HepG2 (cell line): ENCODE measurements at regions not wholly inside any gene's neighbourhood (a gene's known extent, or its start where the extent isn't known, plus 50 kb on each side); places are given as distances from the start of the nearest gene placed in this dataset.

Experiments
- BRCA1 ChIP-seq: sonication (generic); formaldehyde crosslinking; IDR thresholded peaks from 2 replicates; pipeline ENCODE4 v1.4.0; 2020; ENCODE audit warnings: missing genetic modification reagents
- EED ChIP-seq: sonication (generic); formaldehyde crosslinking; IDR thresholded peaks from 2 replicates; pipeline ENCODE4 v1.5.0; 2020; ENCODE audit warnings: mild to moderate bottlenecking, missing genetic modification reagents
- EP300 ChIP-seq, 3 experiments: sonication (generic) in 1 of 3; formaldehyde crosslinking in 1 of 3; IDR thresholded peaks; 2 replicates each; pipeline versions ENCODE4 v1.5.1 to v1.6.1; 2011 to 2020; ENCODE audit warnings: low read depth in 2 of 3, low read length in 2 of 3, borderline replicate concordance in 1 of 3, improper control_type of control experiment in 1 of 3, mild to moderate bottlenecking in 1 of 3, missing genetic modification reagents in 1 of 3, moderate library complexity in 1 of 3
- GRHL1 ChIP-seq: sonication (generic); formaldehyde crosslinking; conservative IDR thresholded peaks from 2 replicates; pipeline ENCODE4 v1.8.0; 2022; ENCODE audit warnings: missing genetic modification reagents
- PLRG1 ChIP-seq: fragments of 450-650 bp; conservative IDR thresholded peaks from 2 replicates; pipeline ENCODE4 v1.6.1; 2016
- PRDM4 ChIP-seq: sonication (generic); formaldehyde crosslinking; IDR thresholded peaks from 2 replicates; pipeline ENCODE4 v1.9.0; 2021; ENCODE audit warnings: missing genetic modification reagents, borderline replicate concordance
- RFX5 ChIP-seq: IDR thresholded peaks from 2 replicates; pipeline ENCODE4 v1.6.1; 2011; ENCODE audit warnings: low read depth, low read length, improper control_type of control experiment
- TP53 ChIP-seq: sonication (generic); formaldehyde crosslinking; conservative IDR thresholded peaks from 2 replicates; pipeline ENCODE4 v1.4.0; 2020; ENCODE audit warnings: missing genetic modification reagents
- ZFYVE20 ChIP-seq: sonication (generic); formaldehyde crosslinking; IDR thresholded peaks from 2 replicates; pipeline ENCODE4 v1.8.0; 2023; ENCODE audit warnings: low read depth, mild to moderate bottlenecking, moderate library complexity, missing genetic modification reagents, borderline replicate concordance
- ZMYM4 ChIP-seq: sonication (generic); formaldehyde crosslinking; IDR thresholded peaks from 2 replicates; pipeline ENCODE4 v1.8.1; 2023; ENCODE audit warnings: mild to moderate bottlenecking, missing genetic modification reagents
- ZNF33B ChIP-seq: sonication (generic); formaldehyde crosslinking; IDR thresholded peaks from 2 replicates; pipeline ENCODE4 v1.5.1; 2020; ENCODE audit warnings: mild to moderate bottlenecking, missing genetic modification reagents

GRCh38 chr2:96427917-96428316 is 77.2 kb downstream of the NEURL3 start (continued):
- no peak for TF ChIP-seq PRDM4 (CRISPR knock-in tag)
- TF ChIP-seq GRHL1: no peak
- TF ChIP-seq PLRG1: no peak
- TF ChIP-seq ZFYVE20 (CRISPR knock-in tag): no peak
- TF ChIP-seq RFX5: no peak
- no peak for TF ChIP-seq ZMYM4 (CRISPR knock-in tag)
- no peak for TF ChIP-seq BRCA1 (CRISPR knock-in tag)
- TF ChIP-seq TP53 (CRISPR knock-in tag): no peak
- no peak for TF ChIP-seq EED (CRISPR knock-in tag)
- TF ChIP-seq ZNF33B (CRISPR knock-in tag): no peak
- TF ChIP-seq EP300 (IDR thresholded peaks at IDR 0.05; ENCODE audit: low read depth in 2 of 2, low read length in 2 of 2): 0 out of 4 replicates have a peak, but pooled peaks of 1 of the 2 experiments have one; percentile 22
- no peak for TF ChIP-seq EP300 (CRISPR knock-in tag; IDR thresholded peaks at IDR 0.05; ENCODE audit: borderline replicate concordance)
